IMR-90 (cell line): ENCODE measurements at regions not wholly inside any gene's neighbourhood (a gene's known extent, or its start where the extent isn't known, plus 50 kb on each side); places are given as distances from the start of the nearest gene placed in this dataset.
"Not testable (repeated sequence)": the region's sequence is repeated elsewhere in the genome, so short reads cannot be mapped to it uniquely, and the experiment has no call there.

Source experiments
- ATAC-seq: fragments of 200-7000 bp; cut with Tn5 transposase; 2 replicates; pipeline ENCODE4 v1.9.1; 2020; ENCODE audit warnings: low read depth, mild to moderate bottlenecking, moderate library complexity
- BruUV-seq: library from RNA; stranded (reverse); fragments of 400-500 nt; replicated peaks from 2 replicates; lab custom pipeline; 2021; lab: Mats Ljungman, UMichigan
- CTCF ChIA-PET: fragments of 300-600 bp; formaldehyde crosslinking; extraction: SDS; loops from one replicate; lab custom pipeline; 2021; ENCODE audit warnings: antibody characterized with exemption; lab: Yijun Ruan, JAX
- POLR2A ChIA-PET: fragments of 300-600 bp; sonication (Branson Sonifier 250); formaldehyde crosslinking; loops from one replicate; lab custom pipeline; 2022; ENCODE audit warnings: antibody characterized with exemption; ENCODE audit not compliant: unreplicated experiment; lab: Charles Lee
- DNase-seq: peaks from one replicate; pipeline ENCODE4 v3.0.0; 2013
- H2AFZ ChIP-seq: replicated peaks from 2 replicates; pipeline ENCODE3; 2013; ENCODE audit warnings: low read length, mild to moderate bottlenecking; ENCODE audit not compliant: poor library complexity
- H2AK5ac ChIP-seq: 2 replicates; pipeline ENCODE4 v1.6.1; 2013; ENCODE audit warnings: low read depth, low read length, inconsistent platforms
- H2AK9ac ChIP-seq: replicated peaks from 2 replicates; pipeline ENCODE3; 2013; ENCODE audit warnings: mild to moderate bottlenecking, low read depth, low read length, moderate library complexity; ENCODE audit not compliant: poor library complexity
- H2BK120ac ChIP-seq: 2 replicates; pipeline ENCODE4 v1.6.1; 2013; ENCODE audit warnings: low read depth, low read length, inconsistent platforms
- H2BK15ac ChIP-seq: 3 replicates; pipeline ENCODE4 v1.6.1; 2013; ENCODE audit warnings: low read depth, low read length, inconsistent platforms
- H2BK20ac ChIP-seq: 2 replicates; pipeline ENCODE4 v1.6.1; 2013; ENCODE audit warnings: low read depth, mild to moderate bottlenecking, inconsistent platforms, low read length, moderate library complexity
- H2BK5ac ChIP-seq: 2 replicates; pipeline ENCODE4 v1.6.1; 2013; ENCODE audit warnings: mild to moderate bottlenecking, low read depth, low read length, inconsistent platforms; ENCODE audit not compliant: poor library complexity, severe bottlenecking
- H3K14ac ChIP-seq: replicated peaks from 2 replicates; pipeline ENCODE4 v1.6.1; 2013; ENCODE audit warnings: low read depth, low read length, inconsistent platforms
- H3K18ac ChIP-seq: 2 replicates; pipeline ENCODE4 v1.6.1; 2013; ENCODE audit warnings: low read depth, low read length, control low read depth
- H3K23ac ChIP-seq: 2 replicates; pipeline ENCODE4 v1.6.1; 2013; ENCODE audit warnings: low read depth, low read length, inconsistent platforms
- H3K27ac ChIP-seq: 2 replicates; pipeline ENCODE4 v1.5.1; 2013; ENCODE audit warnings: mild to moderate bottlenecking, control low read depth, low read length; ENCODE audit not compliant: insufficient read depth
- H3K27me3 ChIP-seq: 2 replicates; pipeline ENCODE4 v1.6.1; 2013; ENCODE audit warnings: low read length; ENCODE audit not compliant: control insufficient read depth, insufficient read depth
- H3K36me3 ChIP-seq: 2 replicates; pipeline ENCODE4 v1.6.1; 2013; ENCODE audit warnings: low read length, mixed read lengths; ENCODE audit not compliant: control insufficient read depth, insufficient read depth
- H3K4ac ChIP-seq: 2 replicates; pipeline ENCODE4 v1.6.1; 2013; ENCODE audit warnings: low read depth, low read length, inconsistent platforms
- H3K4me1 ChIP-seq: 2 replicates; pipeline ENCODE4 v1.6.1; 2013; ENCODE audit warnings: low read length, mixed read lengths; ENCODE audit not compliant: control insufficient read depth, insufficient read depth
- H3K4me2 ChIP-seq: 2 replicates; pipeline ENCODE4 v1.6.1; 2013; ENCODE audit warnings: low read depth, mild to moderate bottlenecking, control low read depth, low read length, moderate library complexity
- H3K4me3 ChIP-seq: 2 replicates; pipeline ENCODE4 v1.5.1; 2013; ENCODE audit warnings: low read depth, mild to moderate bottlenecking, control low read depth, low read length, moderate library complexity; ENCODE audit not compliant: insufficient read depth
- H3K56ac ChIP-seq: 2 replicates; pipeline ENCODE4 v1.6.1; 2013; ENCODE audit warnings: low read length, inconsistent platforms; ENCODE audit not compliant: insufficient read depth; ENCODE audit errors: extremely low read depth
- H3K79me1 ChIP-seq, 2 experiments: 2 replicates each; pipeline ENCODE4 v1.6.1; 2013; ENCODE audit warnings: low read length in 2 of 2, inconsistent platforms in 1 of 2, low read depth in 1 of 2
- H3K9ac ChIP-seq: 2 replicates; pipeline ENCODE4 v1.6.1; 2013; ENCODE audit warnings: low read depth, low read length, control low read depth
- H3K9me1 ChIP-seq: 2 replicates; pipeline ENCODE4 v1.6.1; 2013; ENCODE audit warnings: low read length, inconsistent platforms; ENCODE audit not compliant: insufficient read depth
- H3K9me3 ChIP-seq: 2 replicates; pipeline ENCODE4 v1.6.1; 2013; ENCODE audit warnings: low read length; ENCODE audit not compliant: control insufficient read depth, insufficient read depth
- H4K20me1 ChIP-seq: 2 replicates; pipeline ENCODE4 v1.6.1; 2013; ENCODE audit warnings: low read length, inconsistent platforms; ENCODE audit not compliant: insufficient read depth
- H4K5ac ChIP-seq: 2 replicates; pipeline ENCODE4 v1.6.1; 2013; ENCODE audit warnings: mild to moderate bottlenecking, low read depth, low read length, control low read depth
- H4K8ac ChIP-seq, 2 experiments: 2 replicates each; pipeline ENCODE4 v1.6.1; 2013; ENCODE audit warnings: low read depth in 2 of 2, low read length in 2 of 2, control low read depth in 1 of 2, inconsistent platforms in 1 of 2
- H4K91ac ChIP-seq: 2 replicates; pipeline ENCODE4 v1.6.1; 2013; ENCODE audit warnings: low read depth, low read length, inconsistent platforms; ENCODE audit not compliant: insufficient read depth
- CHD1 ChIP-seq: IDR thresholded peaks from 2 replicates; pipeline ENCODE4 v1.6.1; 2012; ENCODE audit warnings: low read depth, low read length, improper control_type of control experiment
- RAD21 ChIP-seq: IDR thresholded peaks from 2 replicates; pipeline ENCODE4 v1.6.1; 2012; ENCODE audit warnings: low read length, improper control_type of control experiment
- WGBS, 2 experiments: methylation state at CpG; one replicate each; pipeline versions ENCODE4 v1.1.5 to v1.1.7; 2013; ENCODE audit warnings: missing lambda C conversion rate in 2 of 2; ENCODE audit not compliant: insufficient read length in 1 of 2; ENCODE audit errors: extremely low coverage in 2 of 2; 5-methylcytosine and 5-hydroxymethylcytosine counted together
- dilution Hi-C: fragments of 300-500 bp; cut with HindIII; formaldehyde crosslinking; loops from one replicate; pipeline ENCODE4 v1.14.3; 2018; ENCODE audit warnings: low sequenced_read_pairs; ENCODE audit not compliant: unreplicated experiment
- in situ Hi-C: fragments of 300-500 bp; cut with MboI; formaldehyde crosslinking; loops from 3 replicates; pipeline ENCODE4 v1.14.3; 2019; ENCODE audit warnings: low sequenced_read_pairs, inconsistent platforms, mixed read lengths
- intact Hi-C: fragments of 100-400 bp; cut with micrococcal nuclease; formaldehyde crosslinking; loops from 2 replicates; pipeline ENCODE4 v1.10.0; 2022
- TF ChIP-seq, protein P1 (sequence below): conservative IDR thresholded peaks from 2 replicates; pipeline ENCODE4 v1.5.1; 2012; ENCODE audit warnings: mild to moderate bottlenecking, low read depth, low read length, improper control_type of control experiment

GRCh38 chr2:3904061-3904460, 200.7 kb downstream of the DCDC2C start:
- H4K8ac ChIP-seq: no peak overlapping the region
- H3K9me3 ChIP-seq: peaks cover 25% of the 10 kb centered on the region; the same call in 1 of the 2 replicates
- POLR2A ChIA-PET: no interaction called here
- H2BK5ac ChIP-seq: no peak overlapping the region
- H3K14ac ChIP-seq: no peak overlapping the region
- no TSS peak for BruUV-seq
- TF ChIP-seq CHD1 (no peak), RAD21 (no peak)
- TF ChIP-seq, protein P1, sequence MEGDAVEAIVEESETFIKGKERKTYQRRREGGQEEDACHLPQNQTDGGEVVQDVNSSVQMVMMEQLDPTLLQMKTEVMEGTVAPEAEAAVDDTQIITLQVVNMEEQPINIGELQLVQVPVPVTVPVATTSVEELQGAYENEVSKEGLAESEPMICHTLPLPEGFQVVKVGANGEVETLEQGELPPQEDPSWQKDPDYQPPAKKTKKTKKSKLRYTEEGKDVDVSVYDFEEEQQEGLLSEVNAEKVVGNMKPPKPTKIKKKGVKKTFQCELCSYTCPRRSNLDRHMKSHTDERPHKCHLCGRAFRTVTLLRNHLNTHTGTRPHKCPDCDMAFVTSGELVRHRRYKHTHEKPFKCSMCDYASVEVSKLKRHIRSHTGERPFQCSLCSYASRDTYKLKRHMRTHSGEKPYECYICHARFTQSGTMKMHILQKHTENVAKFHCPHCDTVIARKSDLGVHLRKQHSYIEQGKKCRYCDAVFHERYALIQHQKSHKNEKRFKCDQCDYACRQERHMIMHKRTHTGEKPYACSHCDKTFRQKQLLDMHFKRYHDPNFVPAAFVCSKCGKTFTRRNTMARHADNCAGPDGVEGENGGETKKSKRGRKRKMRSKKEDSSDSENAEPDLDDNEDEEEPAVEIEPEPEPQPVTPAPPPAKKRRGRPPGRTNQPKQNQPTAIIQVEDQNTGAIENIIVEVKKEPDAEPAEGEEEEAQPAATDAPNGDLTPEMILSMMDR: no peak
- no peaks in the 10 kb centered on the region for H3K79me1 ChIP-seq
- H3K23ac ChIP-seq: no peak overlapping the region
- no peak overlapping the region for H3K9ac ChIP-seq
- H3K4ac ChIP-seq: no peak overlapping the region
- no peaks in the 10 kb centered on the region for H3K4me1 ChIP-seq
- intact Hi-C loops (no loop called here), in situ Hi-C loops (no loop called here), dilution Hi-C loops (no loop called here)
- no peaks in the 10 kb centered on the region for H3K27me3 ChIP-seq
- H2BK120ac ChIP-seq: no peak overlapping the region
- H3K36me3 ChIP-seq: no peaks in the 10 kb centered on the region
- DNase-seq (no peak), ATAC-seq (no peak)
- H2BK15ac ChIP-seq: no peak overlapping the region
- H2BK20ac ChIP-seq: no peak overlapping the region
- CTCF ChIA-PET: no interaction called here
- H3K4me2 ChIP-seq: no peak overlapping the region
- H4K20me1 ChIP-seq: no peaks in the 10 kb centered on the region
- no peak overlapping the region for H4K5ac ChIP-seq
- no peak overlapping the region for H3K18ac ChIP-seq
- no peak overlapping the region for H4K91ac ChIP-seq
- no peak overlapping the region for H3K56ac ChIP-seq
- no peak overlapping the region for H3K4me3 ChIP-seq
- H2AK5ac ChIP-seq: no peak overlapping the region
- no peak overlapping the region for H3K27ac ChIP-seq
- H2AFZ ChIP-seq: no peak overlapping the region
- H3K9me1 ChIP-seq: no peaks in the 10 kb centered on the region
- H2AK9ac ChIP-seq: no peak overlapping the region
- WGBS, 2 experiments: 50% methylated on average over 1 of the region's 6 CpGs; no CpG with 5 or more reads in 1 of the 2 experiments

DNA sequence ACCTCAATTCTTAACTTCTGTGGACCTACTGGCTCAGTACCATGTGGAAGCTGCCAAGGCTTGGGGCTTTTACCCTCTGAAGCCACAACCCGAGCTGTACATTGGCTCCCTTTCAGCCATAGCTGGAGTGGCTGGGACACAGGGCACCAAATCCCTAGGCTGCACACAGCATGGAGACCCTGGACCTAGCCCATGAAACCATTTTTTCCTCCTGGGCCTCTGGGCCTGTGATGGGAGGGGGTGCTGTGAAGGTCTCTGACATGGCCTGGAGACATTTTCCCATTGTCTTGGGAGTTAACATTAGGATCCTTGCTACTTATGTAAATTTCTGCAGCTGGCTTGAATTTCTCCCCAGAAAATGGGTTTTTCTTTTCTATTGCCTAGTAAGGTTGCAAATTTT, 205.1 kb downstream of the DCDC2C start:
- H3K18ac ChIP-seq, BruUV-seq, H2AFZ ChIP-seq, H2BK5ac ChIP-seq, H4K91ac ChIP-seq, H3K27ac ChIP-seq, H3K4me3 ChIP-seq, H2AK9ac ChIP-seq, dilution Hi-C loops, H2BK15ac ChIP-seq, H3K4me2 ChIP-seq, H3K14ac ChIP-seq, H3K23ac ChIP-seq, H3K27me3 ChIP-seq, H4K8ac ChIP-seq, H2BK20ac ChIP-seq, in situ Hi-C loops, H2BK120ac ChIP-seq, POLR2A ChIA-PET, H3K4ac ChIP-seq, DNase-seq, H4K20me1 ChIP-seq, H4K5ac ChIP-seq, H3K56ac ChIP-seq, H3K4me1 ChIP-seq, H3K36me3 ChIP-seq, CTCF ChIA-PET, intact Hi-C loops, H2AK5ac ChIP-seq, H3K9ac ChIP-seq, H3K79me1 ChIP-seq, ATAC-seq, H3K9me1 ChIP-seq: not testable (repeated sequence)
- WGBS, 2 experiments: 50% methylated on average over 1 of the region's 1 CpG; no CpG with 5 or more reads in 1 of the 2 experiments
- peaks cover 15% of the 10 kb centered on the region for H3K9me3 ChIP-seq
